SK-N-SH (cell line): ENCODE measurements at regions not wholly inside any gene's neighbourhood (a gene's known extent, or its start where the extent isn't known, plus 50 kb on each side); places are given as distances from the start of the nearest gene placed in this dataset.

Experiments
- CTCF ChIA-PET: fragments of 300-600, 350-600 bp; formaldehyde crosslinking; extraction: SDS; loops from one replicate; lab custom pipeline; 2021; lab: Yijun Ruan, JAX
- POLR2A ChIA-PET: fragments of 350-600 bp; sonication (Branson Sonifier 250); formaldehyde crosslinking; extraction: SDS; loops from one replicate; lab custom pipeline; 2020; ENCODE audit warnings: antibody characterized with exemption, inconsistent platforms; lab: Yijun Ruan, JAX
- DNase-seq: peaks from one replicate; pipeline ENCODE4 v3.0.0; 2012
- H2AFZ ChIP-seq: fragments of 200-600 bp; sonication (generic); 2 replicates; pipeline ENCODE4 v1.8.1; 2016; ENCODE audit warnings: antibody characterized with exemption, mild to moderate bottlenecking, low read depth
- H3F3A ChIP-seq: fragments of 200-600 bp; sonication (generic); replicated peaks from 2 replicates; pipeline ENCODE3; 2016; ENCODE audit warnings: antibody characterized with exemption, mild to moderate bottlenecking; ENCODE audit not compliant: insufficient read depth
- H3K27ac ChIP-seq, 2 experiments: fragments of 200-500 bp in 1 of 2; fragments of 200-600 bp in 1 of 2; sonication (Bioruptor generic) in 1 of 2; sonication (generic), shearing (Covaris generic) in 1 of 2; 2 replicates each; pipeline versions ENCODE4 v1.5.1 to v1.6.1; 2014 to 2016; ENCODE audit warnings: low read depth in 2 of 2, inconsistent platforms in 1 of 2, low read length in 1 of 2, mild to moderate bottlenecking in 1 of 2, mixed read lengths in 1 of 2
- H3K27me3 ChIP-seq: fragments of 200-600 bp; sonication (generic), shearing (Covaris generic); 2 replicates; pipeline ENCODE4 v1.6.1; 2016; ENCODE audit warnings: mixed run types; ENCODE audit not compliant: insufficient read depth
- H3K36me3 ChIP-seq, 2 experiments: fragments of 200-500 bp in 1 of 2; fragments of 200-600 bp in 1 of 2; sonication (Bioruptor generic) in 1 of 2; sonication (generic) in 1 of 2; replicated peaks in 1 of 2; 2 replicates each; pipeline versions ENCODE3 to v1.5.1; 2014 to 2016; ENCODE audit warnings: low read length in 1 of 2, mild to moderate bottlenecking in 1 of 2; ENCODE audit not compliant: insufficient read depth in 2 of 2, control insufficient read depth in 1 of 2
- H3K4me1 ChIP-seq, 2 experiments: fragments of 200-500 bp in 1 of 2; fragments of 200-600 bp in 1 of 2; sonication (Bioruptor generic) in 1 of 2; sonication (generic), shearing (Covaris generic) in 1 of 2; 2 replicates each; pipeline versions ENCODE4 v1.5.1 to v1.6.1; 2014 to 2016; ENCODE audit warnings: low read depth in 1 of 2, low read length in 1 of 2, mixed run types in 1 of 2; ENCODE audit not compliant: insufficient read depth in 2 of 2, control insufficient read depth in 1 of 2
- H3K4me2 ChIP-seq: fragments of 200-600 bp; sonication (generic), shearing (Covaris generic); 2 replicates; pipeline ENCODE4 v1.6.1; 2017; ENCODE audit warnings: mixed run types
- H3K4me3 ChIP-seq, 2 experiments: fragments of 200-500 bp in 1 of 2; fragments of 200-600 bp in 1 of 2; sonication (Bioruptor generic) in 1 of 2; sonication (generic), shearing (Covaris generic) in 1 of 2; 2 replicates each; pipeline versions ENCODE4 v1.5.1 to v1.8.1; 2014 to 2016; ENCODE audit warnings: low read depth in 2 of 2, inconsistent platforms in 1 of 2, low read length in 1 of 2, mild to moderate bottlenecking in 1 of 2, mixed read lengths in 1 of 2, moderate library complexity in 1 of 2
- H3K79me2 ChIP-seq: fragments of 200-600 bp; sonication (generic); 2 replicates; pipeline ENCODE4 v1.8.1; 2017; ENCODE audit warnings: mild to moderate bottlenecking; ENCODE audit not compliant: insufficient read depth
- H3K9ac ChIP-seq: fragments of 200-600 bp; sonication (generic); 2 replicates; pipeline ENCODE4 v1.6.1; 2017; ENCODE audit warnings: mixed run types
- H3K9me2 ChIP-seq: fragments of 200-600 bp; sonication (generic); 2 replicates; pipeline ENCODE4 v1.6.1; 2017; ENCODE audit warnings: mixed run types
- H3K9me3 ChIP-seq: fragments of 200-600 bp; sonication (generic); 2 replicates; pipeline ENCODE4 v1.6.1; 2017; ENCODE audit warnings: mixed run types, mild to moderate bottlenecking, moderate library complexity
- H4K20me1 ChIP-seq: fragments of 200-600 bp; sonication (generic); 2 replicates; pipeline ENCODE4 v1.6.1; 2017; ENCODE audit warnings: mild to moderate bottlenecking, mixed run types; ENCODE audit not compliant: insufficient read depth
- GABPA ChIP-seq: IDR thresholded peaks from 2 replicates; pipeline ENCODE4 v1.4.0; 2012; ENCODE audit warnings: low read depth, mild to moderate bottlenecking
- IRF3 ChIP-seq: fragments of 150-350 bp; IDR thresholded peaks from 2 replicates; pipeline ENCODE4 v1.6.1; 2016; ENCODE audit warnings: mild to moderate bottlenecking, low read depth, low read length
- JUND ChIP-seq: IDR thresholded peaks from 2 replicates; pipeline ENCODE4 v1.4.0; 2012
- MEF2A ChIP-seq: IDR thresholded peaks from 2 replicates; pipeline ENCODE4 v1.4.0; 2012; ENCODE audit warnings: low read depth, borderline replicate concordance
- NFIC ChIP-seq: IDR thresholded peaks from 2 replicates; pipeline ENCODE4 v1.4.0; 2012; ENCODE audit warnings: borderline replicate concordance
- NRF1 ChIP-seq: IDR thresholded peaks from 2 replicates; pipeline ENCODE4 v1.6.1; 2012; ENCODE audit warnings: low read depth, mild to moderate bottlenecking, low read length
- POLR2AphosphoS5 ChIP-seq: IDR thresholded peaks from 2 replicates; pipeline ENCODE4 v1.6.1; 2012; ENCODE audit warnings: low read depth, low read length
- SMC3 ChIP-seq: IDR thresholded peaks from 2 replicates; pipeline ENCODE4 v1.6.1; 2012; ENCODE audit warnings: low read depth, low read length, improper control_type of control experiment
- TAF1 ChIP-seq: IDR thresholded peaks from 2 replicates; pipeline ENCODE4 v1.6.1; 2012; ENCODE audit warnings: low read depth, mild to moderate bottlenecking, low read length, moderate library complexity, borderline replicate concordance
- TEAD4 ChIP-seq: IDR thresholded peaks from 2 replicates; pipeline ENCODE4 v1.4.0; 2012; ENCODE audit warnings: mild to moderate bottlenecking, borderline replicate concordance; ENCODE audit not compliant: insufficient read depth
- WGBS: methylation state at CpG from one replicate; pipeline ENCODE4 v1.1.6; 2017; ENCODE audit warnings: low lambda C conversion rate; 5-methylcytosine and 5-hydroxymethylcytosine counted together
- TF ChIP-seq, protein P1 (sequence below): IDR thresholded peaks from 2 replicates; pipeline ENCODE4 v1.4.0; 2012; ENCODE audit warnings: low read depth, borderline replicate concordance

DNA sequence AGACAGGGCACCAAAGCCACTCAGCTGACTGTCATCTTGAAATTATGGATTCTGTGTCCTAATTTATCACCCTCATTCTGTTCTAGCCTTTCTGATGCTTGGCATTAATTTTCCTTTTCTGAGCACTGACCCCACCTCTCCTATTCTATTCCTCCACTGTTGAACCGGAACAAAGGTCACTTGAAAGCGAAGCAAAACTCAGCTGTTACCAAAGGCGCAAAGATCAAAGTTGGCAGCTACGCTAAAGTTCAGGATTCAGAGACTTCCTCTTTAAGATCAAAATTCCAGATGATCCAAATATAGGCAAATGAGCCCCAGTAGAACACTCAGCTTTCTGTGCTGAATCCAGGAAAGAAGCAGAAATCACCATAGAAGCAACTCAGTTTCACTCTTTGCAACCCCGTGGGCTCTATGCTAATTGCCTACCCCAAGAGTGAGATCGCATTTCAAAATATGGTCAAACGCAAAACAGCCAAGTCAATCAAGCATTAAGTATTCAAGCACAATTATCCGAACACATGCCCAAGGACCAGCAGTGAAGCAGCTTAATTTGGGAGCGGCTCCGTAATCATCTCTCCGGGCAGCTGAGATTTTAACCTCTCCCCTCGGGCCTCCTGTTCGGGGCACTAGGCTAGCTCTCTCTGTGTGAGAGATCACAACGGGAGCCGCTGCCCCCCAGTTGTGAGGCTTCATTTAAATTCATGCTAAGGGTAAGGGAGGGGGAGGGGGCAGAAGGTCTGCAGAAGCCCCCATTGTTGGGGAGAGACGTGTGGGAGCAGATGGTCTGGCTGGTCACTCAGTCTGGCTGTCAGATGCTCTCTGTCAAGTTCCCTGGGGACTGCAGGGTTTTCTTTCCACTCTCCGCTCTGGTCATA, 288.6 kb downstream of the ELAVL2 start (continued):
- TF ChIP-seq IRF3, result no peak
- TF ChIP-seq, all 33 proteins: peak for 0

DNA sequence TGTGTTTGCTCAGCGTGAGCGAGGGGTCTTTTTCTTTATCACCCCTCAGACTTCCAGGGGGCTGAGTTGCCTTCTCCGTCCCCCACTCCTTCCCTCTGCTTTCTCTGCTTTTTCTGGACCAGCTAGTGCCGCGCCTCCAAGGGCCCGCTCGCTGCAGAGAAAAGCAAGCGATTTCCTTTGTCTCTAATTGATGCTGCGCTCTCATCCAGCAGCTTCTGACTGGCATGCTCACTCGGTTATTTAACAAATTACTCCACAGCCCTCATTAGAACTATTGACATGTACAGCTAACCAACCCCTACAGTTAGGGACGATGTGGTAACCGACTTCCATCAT, 288.0 kb downstream of the ELAVL2 start:
- Histone ChIP-seq H3K9me3 (no peaks in the 10 kb centered on the region), H3K4me3 (no peak overlapping the region), H3K9me2 (no peaks in the 10 kb centered on the region), H3K4me1 (no peaks in the 10 kb centered on the region), H3F3A (no peaks in the 10 kb centered on the region), H3K4me2 (no peak overlapping the region), H3K79me2 (no peaks in the 10 kb centered on the region), H3K36me3 (no peaks in the 10 kb centered on the region), H4K20me1 (no peaks in the 10 kb centered on the region), H2AFZ (no peak overlapping the region), H3K27ac (no peak overlapping the region), H3K27me3 (no peaks in the 10 kb centered on the region), H3K9ac (no peak overlapping the region)
- TF ChIP-seq NRF1 (no peak), TAF1 (no peak), GABPA (no peak), JUND (no peak), POLR2AphosphoS5 (no peak), MEF2A (no peak), NFIC (no peak), SMC3 (no peak)
- TF ChIP-seq, protein P1, sequence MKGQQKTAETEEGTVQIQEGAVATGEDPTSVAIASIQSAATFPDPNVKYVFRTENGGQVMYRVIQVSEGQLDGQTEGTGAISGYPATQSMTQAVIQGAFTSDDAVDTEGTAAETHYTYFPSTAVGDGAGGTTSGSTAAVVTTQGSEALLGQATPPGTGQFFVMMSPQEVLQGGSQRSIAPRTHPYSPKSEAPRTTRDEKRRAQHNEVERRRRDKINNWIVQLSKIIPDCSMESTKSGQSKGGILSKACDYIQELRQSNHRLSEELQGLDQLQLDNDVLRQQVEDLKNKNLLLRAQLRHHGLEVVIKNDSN, result no peak
- no peak for DNase-seq
- POLR2A ChIA-PET, result no interaction called here
- WGBS, result 55% methylated on average over 12 of the region's 12 CpGs
- CTCF ChIA-PET, result no interaction called here

- no peak overlapping the region for H3K4me3 ChIP-seq
- no peak overlapping the region for H2AFZ ChIP-seq
- H4K20me1 ChIP-seq, result no peaks in the 10 kb centered on the region
- no peaks in the 10 kb centered on the region for H3K79me2 ChIP-seq
- WGBS, result 15% methylated on average over 4 of the region's 4 CpGs
- H3K9me2 ChIP-seq, result no peaks in the 10 kb centered on the region
- H3K4me2 ChIP-seq, result no peak overlapping the region
- POLR2A ChIA-PET, result interaction anchor here (0.9 kb wide), 1 partner anchor 49 kb away, joined by 3 read pairs; no protein-coding TSS in a partner anchor
- no peak for DNase-seq
- no peak overlapping the region for H3K27ac ChIP-seq
- CTCF ChIA-PET, result no interaction called here
- no peak overlapping the region for H3K9ac ChIP-seq
- H3K9me3 ChIP-seq, result no peaks in the 10 kb centered on the region
- TF ChIP-seq TEAD4, result no peak
- H3K36me3 ChIP-seq, result no peaks in the 10 kb centered on the region
- no peaks in the 10 kb centered on the region for H3F3A ChIP-seq
- H3K4me1 ChIP-seq, result no peaks in the 10 kb centered on the region
- H3K27me3 ChIP-seq, result no peaks in the 10 kb centered on the region
Observed at GRCh38 chr9:23538461-23539003, 287.5 kb downstream of the ELAVL2 start.
